ENCODE measurements at regions not wholly inside any gene's neighbourhood (a gene's known extent, or its start where the extent isn't known, plus 50 kb on each side); places are given as distances from the start of the nearest gene placed in this dataset.

DNA sequence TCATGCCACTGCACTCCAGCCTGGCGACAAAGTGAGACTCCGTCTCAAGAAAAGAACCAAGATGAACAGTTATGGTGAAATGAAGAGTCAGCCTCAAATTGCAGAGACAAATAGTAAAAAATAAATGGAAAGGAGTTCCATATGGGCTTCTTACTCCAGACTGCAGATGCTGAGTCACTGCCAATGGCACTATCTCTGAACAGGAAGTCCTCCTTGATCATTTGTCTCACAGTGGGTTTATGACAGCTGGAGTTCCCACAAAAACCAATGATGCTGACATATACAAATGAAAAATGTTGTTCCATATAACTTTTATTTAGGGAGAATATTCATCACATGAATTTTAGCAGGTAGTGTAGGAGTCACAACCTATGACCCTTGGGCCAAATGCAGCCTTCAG is 631.6 kb downstream of the PCDH18 start:
- TF ChIP-seq POLR2A (IDR thresholded peaks at IDR 0.05; ENCODE audit: low read depth, low read length) (no peak), SPI1 (IDR thresholded peaks at IDR 0.05; ENCODE audit: low read depth, low read length) (no peak), POLR2AphosphoS5 (IDR thresholded peaks at IDR 0.05; ENCODE audit: low read depth, low read length) (no peak)
